ENCODE measurements at regions not wholly inside any gene's neighbourhood (a gene's known extent, or its start where the extent isn't known, plus 50 kb on each side); places are given as distances from the start of the nearest gene placed in this dataset.
A peak's percentile ranks its signal among the peaks of the same experiment; 100 is the strongest.

DNA sequence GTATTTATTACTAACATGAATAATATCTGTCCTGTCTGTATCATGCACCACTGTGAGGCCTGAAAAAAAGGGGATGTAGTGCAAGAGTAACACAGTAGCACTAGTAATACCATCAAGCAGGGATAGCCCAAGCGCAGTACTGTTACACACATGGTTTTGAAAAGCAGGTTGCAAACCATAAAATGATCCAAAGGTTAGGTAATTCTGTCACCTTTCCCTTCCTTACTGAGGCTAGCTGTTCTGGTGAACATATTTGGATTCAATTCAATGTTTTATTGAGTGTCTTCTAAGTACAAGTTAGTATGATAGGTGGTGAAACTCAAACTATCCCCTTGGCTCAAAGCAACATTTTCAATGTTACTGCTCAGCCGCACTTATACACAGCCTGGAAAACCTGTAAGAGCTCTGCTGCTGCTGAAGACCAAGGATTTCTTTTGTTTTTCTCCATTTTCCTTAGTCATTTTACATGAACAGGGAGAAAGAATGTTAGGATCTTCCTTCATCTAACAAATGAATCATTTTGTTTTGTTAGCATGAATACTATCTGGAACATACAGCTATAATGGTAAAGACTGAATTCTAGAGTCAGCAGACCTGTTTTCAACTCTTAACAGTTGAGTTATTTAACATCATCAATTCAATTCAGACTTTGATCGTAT is 102.5 kb upstream of the ITPRID2 start:
- Histone ChIP-seq H2AFZ (ENCODE audit: low read depth, low read length) (no peak overlapping the region), H3K9ac (ENCODE audit: low read length) (no peak overlapping the region), H3K4me2 (ENCODE audit: low read length, poor library complexity, severe bottlenecking) (no peak overlapping the region), H3K27me3 (ENCODE audit: control insufficient read depth in 1 of 2, insufficient read depth in 1 of 2, low read length in 2 of 2) (no peaks in the 10 kb centered on the region), H3K14ac (ENCODE audit: low read length in 2 of 2) (no peak overlapping the region), H3K27ac (ENCODE audit: low read length, poor library complexity, severe bottlenecking) (peak overlapping the region; percentile 64), H4K91ac (ENCODE audit: low read length) (no peak overlapping the region), H3K9me3 (ENCODE audit: control insufficient read depth, low read length) (peaks cover 2% of the 10 kb centered on the region), H2BK5ac (ENCODE audit: low read depth, low read length, poor library complexity, severe bottlenecking) (no peak overlapping the region), H4K8ac (ENCODE audit: low read length) (no peak overlapping the region), H2AK5ac (ENCODE audit: low read length, severe bottlenecking) (no peak overlapping the region), H3K36me3 (ENCODE audit: control insufficient read depth in 1 of 2, insufficient read depth in 2 of 2, low read depth in 1 of 2, low read length in 2 of 2) (no peaks in the 10 kb centered on the region), H3K4ac (ENCODE audit: low read depth in 1 of 2, low read length in 2 of 2) (no peak overlapping the region), H3K23ac (ENCODE audit: low read length in 2 of 2) (no peak overlapping the region), H3K4me3 (ENCODE audit: insufficient read depth in 1 of 2, low read depth in 1 of 2, low read length in 2 of 2) (no peak overlapping the region), H3K4me1 (ENCODE audit: control insufficient read depth, insufficient read depth, low read depth, low read length) (peaks cover 9% of the 10 kb centered on the region), H2BK15ac (ENCODE audit: low read depth, poor library complexity, severe bottlenecking) (no peak overlapping the region), H2BK120ac (ENCODE audit: low read depth, low read length) (no peak overlapping the region), H3K79me1 (replicated peaks; ENCODE audit: low read length, poor library complexity, severe bottlenecking) (peaks cover 8% of the 10 kb centered on the region), H2BK12ac (ENCODE audit: low read length in 2 of 2) (peak overlapping the region in 1 of 2 experiments; percentile 34), H3K18ac (ENCODE audit: low read depth in 1 of 2, low read length in 2 of 2) (no peak overlapping the region)
- 80% methylated on average over 1 of the region's 3 CpGs for WGBS
- DNase-seq = no peak

DNA sequence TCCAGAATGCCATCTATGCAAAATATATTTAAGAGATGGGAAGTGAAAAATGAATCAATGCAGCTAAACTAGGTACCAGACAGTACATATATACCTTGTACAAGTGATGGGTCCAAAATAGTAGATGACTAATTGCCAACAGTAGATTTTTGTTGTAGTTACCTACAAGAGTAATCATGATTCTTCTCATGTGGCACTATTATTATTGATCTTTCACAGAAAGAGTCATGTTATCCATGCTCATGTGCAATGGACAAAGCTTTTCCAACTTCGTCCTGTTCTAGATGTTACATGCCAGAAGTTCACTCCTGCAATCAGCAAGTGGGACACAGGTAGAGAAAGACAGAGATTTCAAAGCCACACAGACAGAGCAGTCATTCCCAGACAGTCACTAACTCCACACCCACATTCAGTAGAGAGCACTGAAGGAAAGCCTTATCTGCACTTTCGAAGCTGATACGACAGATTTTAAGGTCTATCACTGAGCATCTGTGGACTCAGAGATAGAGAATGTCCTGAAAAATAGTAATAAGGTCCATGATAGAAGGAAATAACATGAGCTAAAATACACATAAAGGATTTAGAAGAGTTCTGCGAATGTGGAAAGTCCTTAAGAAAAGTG is 101.6 kb upstream of the ITPRID2 start:
- Histone ChIP-seq H4K91ac (ENCODE audit: low read length) (peak overlapping the region; percentile 47), H3K36me3 (ENCODE audit: control insufficient read depth in 1 of 2, insufficient read depth in 2 of 2, low read depth in 1 of 2, low read length in 2 of 2) (no peaks in the 10 kb centered on the region), H3K9ac (ENCODE audit: low read length) (no peak overlapping the region), H3K4me1 (ENCODE audit: control insufficient read depth, insufficient read depth, low read depth, low read length) (peaks cover 9% of the 10 kb centered on the region), H3K27ac (ENCODE audit: low read length, poor library complexity, severe bottlenecking) (peak overlapping the region; percentile 100), H2BK120ac (ENCODE audit: low read depth, low read length) (peak overlapping the region; percentile 73), H2BK15ac (ENCODE audit: low read depth, poor library complexity, severe bottlenecking) (no peak overlapping the region), H3K27me3 (ENCODE audit: control insufficient read depth in 1 of 2, insufficient read depth in 1 of 2, low read length in 2 of 2) (no peaks in the 10 kb centered on the region), H4K8ac (ENCODE audit: low read length) (peak overlapping the region; percentile 81), H2AK5ac (ENCODE audit: low read length, severe bottlenecking) (peak overlapping the region; percentile 94), H2BK12ac (ENCODE audit: low read length in 2 of 2) (peak overlapping the region; percentile 57 to 92), H2BK5ac (ENCODE audit: low read depth, low read length, poor library complexity, severe bottlenecking) (peak overlapping the region; percentile 61), H3K4ac (ENCODE audit: low read depth in 1 of 2, low read length in 2 of 2) (peak overlapping the region in 1 of 2 experiments; percentile 71), H3K14ac (ENCODE audit: low read length in 2 of 2) (no peak overlapping the region), H3K4me2 (ENCODE audit: low read length, poor library complexity, severe bottlenecking) (no peak overlapping the region), H3K79me1 (replicated peaks; ENCODE audit: low read length, poor library complexity, severe bottlenecking) (peaks cover 8% of the 10 kb centered on the region), H3K4me3 (ENCODE audit: insufficient read depth in 1 of 2, low read depth in 1 of 2, low read length in 2 of 2) (no peak overlapping the region), H3K18ac (ENCODE audit: low read depth in 1 of 2, low read length in 2 of 2) (peak overlapping the region; percentile 40 to 95), H2AFZ (ENCODE audit: low read depth, low read length) (no peak overlapping the region), H3K9me3 (ENCODE audit: control insufficient read depth, low read length) (peaks cover 2% of the 10 kb centered on the region), H3K23ac (ENCODE audit: low read length in 2 of 2) (no peak overlapping the region)
- no peak for DNase-seq
- WGBS = 85% methylated on average over 4 of the region's 4 CpGs

DNA sequence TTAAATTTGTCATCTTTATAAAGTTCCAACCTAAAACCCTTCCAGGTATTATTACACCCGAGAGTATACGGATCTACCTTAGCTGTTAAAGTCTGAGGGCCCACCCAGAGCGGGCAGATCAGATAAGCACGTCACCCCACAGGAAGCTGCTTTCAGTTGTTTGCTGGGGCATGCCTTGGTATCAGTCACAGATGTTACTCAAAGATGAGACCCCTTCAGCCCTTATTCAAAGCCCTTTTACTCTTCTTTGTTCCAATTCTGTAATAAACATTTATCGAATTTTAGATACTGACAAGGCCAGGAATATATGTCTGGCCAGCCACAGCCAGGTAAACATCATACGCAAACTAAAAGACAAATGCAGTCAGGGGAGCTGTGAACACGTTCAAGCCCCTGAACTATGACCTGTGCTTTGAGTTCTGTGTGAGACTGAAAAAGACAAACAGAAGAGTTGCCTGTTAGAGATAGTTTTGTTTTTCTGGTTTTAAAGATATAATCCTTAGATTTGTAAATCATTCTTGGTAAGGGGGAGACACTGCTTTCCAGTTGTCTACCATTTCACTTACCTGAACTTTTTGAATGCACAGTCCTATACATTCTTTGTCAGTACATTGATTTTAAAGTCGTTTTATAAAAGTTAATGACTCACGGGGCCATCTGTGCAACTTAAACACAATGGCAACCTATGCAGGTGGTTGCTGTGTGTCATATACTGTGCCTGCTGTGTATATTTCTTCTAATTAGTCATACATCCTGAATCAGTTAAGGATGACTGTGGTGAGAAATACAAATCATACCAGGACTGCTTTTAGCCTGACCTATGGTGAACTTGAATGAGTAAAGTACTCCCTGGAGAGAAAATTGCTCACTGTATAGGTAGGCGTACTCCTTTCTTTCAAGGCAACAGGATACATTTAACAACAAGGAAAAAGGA is 100.5 kb upstream of the ITPRID2 start:
- peaks cover 2% of the 10 kb centered on the region for H3K9me3 ChIP-seq (ENCODE audit: control insufficient read depth, low read length)
- peaks cover 8% of the 10 kb centered on the region for H3K79me1 ChIP-seq (replicated peaks; ENCODE audit: low read length, poor library complexity, severe bottlenecking)
- H2AFZ ChIP-seq (ENCODE audit: low read depth, low read length) = no peak overlapping the region
- peaks cover 9% of the 10 kb centered on the region for H3K4me1 ChIP-seq (ENCODE audit: control insufficient read depth, insufficient read depth, low read depth, low read length)
- H2BK15ac ChIP-seq (ENCODE audit: low read depth, poor library complexity, severe bottlenecking) = peak overlapping the region; percentile 65
- H3K18ac ChIP-seq (ENCODE audit: low read depth in 1 of 2, low read length in 2 of 2) = peak overlapping the region; percentile 88 to 96
- no peak overlapping the region for H3K4me3 ChIP-seq (ENCODE audit: insufficient read depth in 1 of 2, low read depth in 1 of 2, low read length in 2 of 2)
- peak overlapping the region; percentile 75 to 88 for H2BK12ac ChIP-seq (ENCODE audit: low read length in 2 of 2)
- H3K4me2 ChIP-seq (ENCODE audit: low read length, poor library complexity, severe bottlenecking) = no peak overlapping the region
- DNase-seq = peak; percentile 95
- peak overlapping the region; percentile 87 for H4K91ac ChIP-seq (ENCODE audit: low read length)
- peak overlapping the region; percentile 85 for H4K8ac ChIP-seq (ENCODE audit: low read length)
- H3K4ac ChIP-seq (ENCODE audit: low read depth in 1 of 2, low read length in 2 of 2) = peak overlapping the region; percentile 27 to 89
- H2BK5ac ChIP-seq (ENCODE audit: low read depth, low read length, poor library complexity, severe bottlenecking) = peak overlapping the region; percentile 96
- H2BK120ac ChIP-seq (ENCODE audit: low read depth, low read length) = peak overlapping the region; percentile 37
- no peaks in the 10 kb centered on the region for H3K36me3 ChIP-seq (ENCODE audit: control insufficient read depth in 1 of 2, insufficient read depth in 2 of 2, low read depth in 1 of 2, low read length in 2 of 2)
- H3K9ac ChIP-seq (ENCODE audit: low read length) = peak overlapping the region; percentile 40
- peak overlapping the region; percentile 100 for H2AK5ac ChIP-seq (ENCODE audit: low read length, severe bottlenecking)
- H3K27ac ChIP-seq (ENCODE audit: low read length, poor library complexity, severe bottlenecking) = peak overlapping the region; percentile 100
- no peaks in the 10 kb centered on the region for H3K27me3 ChIP-seq (ENCODE audit: control insufficient read depth in 1 of 2, insufficient read depth in 1 of 2, low read length in 2 of 2)
- 12% methylated on average over 7 of the region's 10 CpGs for WGBS
- no peak overlapping the region for H3K14ac ChIP-seq (ENCODE audit: low read length in 2 of 2)
- H3K23ac ChIP-seq (ENCODE audit: low read length in 2 of 2) = no peak overlapping the region

DNA sequence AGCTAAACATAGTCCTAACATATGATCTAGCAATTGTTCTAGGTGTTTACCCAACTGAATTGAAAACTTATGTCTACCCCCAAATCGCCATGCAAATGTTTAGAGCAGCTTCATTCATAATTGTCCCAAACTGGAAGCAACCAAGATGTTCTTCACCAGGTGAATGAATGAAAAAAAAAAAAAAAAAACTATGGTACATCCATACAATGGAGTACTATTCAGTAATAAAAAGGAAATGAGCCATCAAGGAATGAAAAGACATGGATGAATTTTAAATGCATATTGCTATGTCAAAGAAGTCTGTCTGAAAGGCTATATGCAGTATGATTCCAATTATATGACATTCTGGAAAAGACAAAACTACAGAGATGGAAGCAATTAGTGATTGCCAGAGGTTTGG is 98.6 kb upstream of the ITPRID2 start:
- Histone ChIP-seq H3K18ac (ENCODE audit: low read depth in 1 of 2, low read length in 2 of 2) (peak overlapping the region in 1 of 2 experiments; percentile 22), H3K36me3 (ENCODE audit: control insufficient read depth in 1 of 2, insufficient read depth in 2 of 2, low read depth in 1 of 2, low read length in 2 of 2) (no peaks in the 10 kb centered on the region), H3K9me3 (ENCODE audit: control insufficient read depth, low read length) (peaks cover 2% of the 10 kb centered on the region), H2BK120ac (ENCODE audit: low read depth, low read length) (no peak overlapping the region), H3K27ac (ENCODE audit: low read length, poor library complexity, severe bottlenecking) (peak overlapping the region; percentile 37), H3K4ac (ENCODE audit: low read depth in 1 of 2, low read length in 2 of 2) (no peak overlapping the region), H2BK15ac (ENCODE audit: low read depth, poor library complexity, severe bottlenecking) (no peak overlapping the region), H3K4me3 (ENCODE audit: insufficient read depth in 1 of 2, low read depth in 1 of 2, low read length in 2 of 2) (no peak overlapping the region), H3K9ac (ENCODE audit: low read length) (no peak overlapping the region), H2AK5ac (ENCODE audit: low read length, severe bottlenecking) (no peak overlapping the region), H2BK5ac (ENCODE audit: low read depth, low read length, poor library complexity, severe bottlenecking) (no peak overlapping the region), H3K4me2 (ENCODE audit: low read length, poor library complexity, severe bottlenecking) (no peak overlapping the region), H3K79me1 (replicated peaks; ENCODE audit: low read length, poor library complexity, severe bottlenecking) (peaks cover 5% of the 10 kb centered on the region), H4K91ac (ENCODE audit: low read length) (no peak overlapping the region), H3K23ac (ENCODE audit: low read length in 2 of 2) (no peak overlapping the region), H3K14ac (ENCODE audit: low read length in 2 of 2) (no peak overlapping the region), H2BK12ac (ENCODE audit: low read length in 2 of 2) (no peak overlapping the region), H2AFZ (ENCODE audit: low read depth, low read length) (no peak overlapping the region), H3K27me3 (ENCODE audit: control insufficient read depth in 1 of 2, insufficient read depth in 1 of 2, low read length in 2 of 2) (no peaks in the 10 kb centered on the region), H3K4me1 (ENCODE audit: control insufficient read depth, insufficient read depth, low read depth, low read length) (peaks cover 5% of the 10 kb centered on the region), H4K8ac (ENCODE audit: low read length) (no peak overlapping the region)
- no peak for DNase-seq
- no CpG with 5 or more reads among the region's 1 CpG for WGBS

Measured in mesenchymal stem cell (in vitro differentiated cells and primary cell).